GM19452 (cell line): ENCODE measurements at regions not wholly inside any gene's neighbourhood (a gene's known extent, or its start where the extent isn't known, plus 50 kb on each side); places are given as distances from the start of the nearest gene placed in this dataset.

ENCODE experiments used
- ATAC-seq: cut with Tn5 transposase; IDR thresholded peaks from one replicate; pipeline ENCODE4 v1.9.1; 2021; ENCODE audit not compliant: unreplicated experiment

GRCh38 chr3:10695595-10696285, 120.3 kb upstream of the SLC6A11 start:
- no peak for ATAC-seq

- ATAC-seq: no peak
These were observed 118.1 kb upstream of the SLC6A11 start for GRCh38 chr3:10697918-10698317.

GRCh38 chr3:10700821-10701220, 115.2 kb upstream of the SLC6A11 start:
- ATAC-seq: no peak

- ATAC-seq: no peak
These were observed 112.9 kb upstream of the SLC6A11 start for GRCh38 chr3:10702961-10703740.

GRCh38 chr3:10703875-10704274, 112.2 kb upstream of the SLC6A11 start:
- ATAC-seq: no peak

- no peak for ATAC-seq
These were observed 109.8 kb upstream of the SLC6A11 start for GRCh38 chr3:10706156-10706739.

GRCh38 chr3:10706740-10707399, 109.2 kb upstream of the SLC6A11 start:
- ATAC-seq: no peak

GRCh38 chr3:10707400-10708215, 108.4 kb upstream of the SLC6A11 start:
- no peak for ATAC-seq

- no peak for ATAC-seq
These were observed 107.7 kb upstream of the SLC6A11 start for GRCh38 chr3:10708216-10708893.

- no peak for ATAC-seq
These were observed 106.8 kb upstream of the SLC6A11 start for GRCh38 chr3:10709110-10709781.

GRCh38 chr3:10712121-10712520, 103.9 kb upstream of the SLC6A11 start:
- ATAC-seq: no peak

- no peak for ATAC-seq
These were observed 102.4 kb upstream of the SLC6A11 start for GRCh38 chr3:10713656-10714055.

- ATAC-seq: no peak
These were observed 100.1 kb upstream of the SLC6A11 start for GRCh38 chr3:10715886-10716285.

GRCh38 chr3:10716964-10717363, 99.1 kb upstream of the SLC6A11 start:
- ATAC-seq: no peak

GRCh38 chr3:10717756-10718155, 98.3 kb upstream of the SLC6A11 start:
- ATAC-seq: no peak

GRCh38 chr3:10721101-10721500, 94.9 kb upstream of the SLC6A11 start:
- ATAC-seq: no peak

GRCh38 chr3:10722911-10723310, 93.1 kb upstream of the SLC6A11 start:
- ATAC-seq: no peak

GRCh38 chr3:10723991-10724390, 92.0 kb upstream of the SLC6A11 start:
- no peak for ATAC-seq

- ATAC-seq: no peak
These were observed 91.0 kb upstream of the SLC6A11 start for GRCh38 chr3:10725067-10725466.

- ATAC-seq: no peak
These were observed 90.2 kb upstream of the SLC6A11 start for GRCh38 chr3:10725846-10726245.
